Islet of Langerhans (tissue), 1 donor: ENCODE measurements at regions not wholly inside any gene's neighbourhood (a gene's known extent, or its start where the extent isn't known, plus 50 kb on each side); places are given as distances from the start of the nearest gene placed in this dataset.
"Not testable (repeated sequence)": the region's sequence is repeated elsewhere in the genome, so short reads cannot be mapped to it uniquely, and the experiment has no call there.

ENCODE experiments used
- FAIRE-seq: peaks from one replicate; lab custom pipeline; 2011; peaks lifted over from hg19 to GRCh38; lab: Jason Lieb, UNC

DNA sequence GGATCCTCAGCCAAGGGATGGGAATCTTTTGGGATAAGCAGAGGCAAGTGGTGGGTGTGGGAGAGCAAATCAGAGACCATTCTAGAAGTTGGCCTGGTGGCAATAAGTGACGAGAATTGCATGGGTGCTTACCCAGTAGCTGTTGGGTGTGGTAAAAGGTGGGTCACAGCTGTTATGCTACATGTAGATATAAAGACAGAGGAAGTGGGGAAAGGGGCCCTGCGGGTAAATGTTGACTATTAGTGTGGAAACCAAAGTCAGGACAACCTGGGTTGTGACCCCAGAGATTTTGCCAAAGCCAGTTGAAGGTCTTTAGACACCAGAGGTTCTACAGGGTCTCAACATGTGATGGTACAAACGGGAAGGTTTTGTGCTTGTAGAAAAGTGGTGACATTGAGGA is 443.6 kb upstream of the HNRNPA3 start:
- no peak for FAIRE-seq

DNA sequence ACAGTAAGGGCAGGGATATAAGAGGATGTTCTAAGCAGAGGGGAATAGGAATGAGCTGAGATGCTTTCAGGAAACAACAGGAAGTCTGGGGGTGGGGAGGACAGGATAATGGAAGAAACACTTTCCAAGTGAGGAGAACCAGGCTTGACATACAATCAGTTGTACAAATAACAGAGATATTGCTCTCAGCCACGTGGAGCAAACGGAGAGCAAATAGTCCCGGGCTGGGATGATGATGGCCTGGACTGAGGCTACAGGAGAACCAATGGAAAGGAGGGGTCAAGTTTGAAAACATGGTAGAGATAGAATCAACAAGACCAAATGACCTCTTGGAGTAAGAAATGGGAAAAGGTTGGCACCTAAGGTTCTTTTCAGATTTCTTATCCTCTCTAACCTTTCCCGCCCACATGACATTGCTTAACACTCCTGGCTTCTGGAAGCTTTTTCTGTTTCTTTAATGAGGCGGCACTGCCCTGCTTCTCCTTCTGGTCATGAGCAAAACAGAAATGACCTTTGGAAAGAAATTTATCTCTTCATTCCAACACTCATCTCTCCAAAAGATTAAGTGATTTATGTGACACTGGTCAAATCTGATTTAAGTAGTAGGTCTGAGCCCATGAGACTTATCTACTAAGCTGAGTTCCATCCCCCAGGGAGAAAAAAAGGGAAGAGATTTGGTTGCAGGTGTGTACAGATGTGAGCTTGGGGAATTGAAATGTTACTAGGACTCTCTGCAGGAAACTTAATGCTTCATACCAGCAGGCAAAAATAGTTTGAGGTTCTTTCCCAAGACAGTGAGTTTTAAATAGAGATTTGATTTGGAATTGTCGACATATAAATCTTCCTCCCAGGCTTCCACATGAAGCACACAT is 442.9 kb upstream of the HNRNPA3 start:
- no peak for FAIRE-seq

DNA sequence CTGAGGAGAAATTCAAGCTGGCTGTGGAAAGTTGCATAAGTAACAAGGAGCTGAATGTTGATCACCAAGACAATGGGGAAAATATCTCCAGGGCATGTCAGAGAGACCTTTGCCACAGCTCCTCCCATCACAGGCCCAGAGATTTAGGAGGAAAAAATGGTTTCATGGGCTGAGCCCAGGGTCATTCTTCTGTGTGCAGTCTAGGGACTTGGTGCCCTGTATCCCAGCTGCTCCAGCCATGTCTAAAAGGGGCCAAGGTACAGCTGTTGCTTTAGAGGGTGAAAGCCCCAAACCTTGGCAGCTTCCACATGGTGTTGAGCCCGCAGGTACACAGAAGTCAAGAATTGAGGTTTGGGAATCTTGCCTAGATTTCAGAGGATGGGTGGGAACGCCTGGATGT is 439.8 kb upstream of the HNRNPA3 start:
- no peak for FAIRE-seq

DNA sequence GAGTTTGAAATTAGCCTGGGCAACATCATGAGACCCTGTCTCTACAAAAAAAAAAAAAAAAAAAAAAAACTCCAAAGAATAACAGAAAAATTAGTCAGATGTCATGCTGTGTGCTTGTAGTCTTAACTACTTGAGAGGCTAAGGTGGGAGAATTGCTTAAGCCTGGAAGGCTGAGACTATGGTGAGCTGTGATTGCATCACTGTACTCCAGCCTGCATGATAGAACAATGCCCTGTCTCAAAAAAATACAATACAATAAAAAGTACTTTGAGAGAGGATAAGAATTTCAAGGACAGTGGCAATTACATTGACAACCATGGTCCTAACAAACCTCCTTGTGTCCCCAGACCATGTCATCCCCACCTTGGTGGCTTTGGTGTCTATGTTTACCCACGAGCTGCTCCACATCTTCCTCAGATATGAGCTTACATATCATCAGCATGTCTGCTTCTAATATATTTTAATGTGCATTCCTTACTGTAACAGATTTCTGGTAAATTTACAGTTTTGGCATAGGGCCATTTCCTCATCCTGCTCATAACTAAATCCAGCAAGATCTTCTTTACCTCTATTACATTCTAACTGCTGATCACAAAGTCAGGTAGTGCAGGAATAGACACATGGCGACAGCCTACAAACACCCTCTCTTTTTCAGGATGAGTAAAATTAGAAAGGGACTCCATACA is 437.7 kb upstream of the HNRNPA3 start:
- FAIRE-seq, result no peak

DNA sequence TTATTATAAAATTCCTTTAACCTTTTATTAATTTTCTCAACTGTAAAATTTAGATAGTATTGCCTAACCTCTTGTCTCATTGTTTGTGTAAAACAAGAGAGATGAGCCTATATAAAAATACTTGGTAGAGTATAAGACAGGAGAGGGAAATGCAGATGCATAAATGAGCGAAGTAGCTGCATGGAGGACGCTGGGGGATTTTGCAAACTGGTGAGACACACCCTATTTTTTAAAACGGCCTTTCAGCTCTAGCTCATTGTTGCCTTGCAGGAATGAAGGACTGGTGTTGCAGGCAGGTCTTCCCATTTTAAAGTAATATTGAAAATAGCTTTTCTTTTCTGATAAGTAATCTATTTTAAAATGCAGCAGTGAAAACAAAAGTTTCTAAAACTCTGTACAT is 435.3 kb upstream of the HNRNPA3 start:
- FAIRE-seq, result no peak

DNA sequence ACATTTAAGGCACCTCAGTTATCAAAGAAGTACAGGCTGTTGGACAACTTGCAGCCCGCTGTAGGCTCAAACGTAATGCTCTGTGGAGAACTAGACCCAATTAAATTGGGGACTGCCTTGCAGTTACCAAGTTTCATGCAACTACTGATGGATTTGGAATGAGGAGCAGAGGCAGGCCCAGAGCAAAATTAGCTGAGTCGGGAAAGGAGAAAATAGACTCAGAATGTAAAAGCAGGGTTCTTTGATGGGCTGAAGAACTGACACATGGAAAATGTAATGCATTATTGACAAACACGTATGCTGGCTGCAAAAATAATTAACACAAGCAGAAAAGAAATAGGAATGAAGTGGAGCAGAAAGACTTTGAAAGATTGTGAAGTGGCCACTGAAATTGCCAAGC is 432.7 kb upstream of the HNRNPA3 start:
- no peak for FAIRE-seq

DNA sequence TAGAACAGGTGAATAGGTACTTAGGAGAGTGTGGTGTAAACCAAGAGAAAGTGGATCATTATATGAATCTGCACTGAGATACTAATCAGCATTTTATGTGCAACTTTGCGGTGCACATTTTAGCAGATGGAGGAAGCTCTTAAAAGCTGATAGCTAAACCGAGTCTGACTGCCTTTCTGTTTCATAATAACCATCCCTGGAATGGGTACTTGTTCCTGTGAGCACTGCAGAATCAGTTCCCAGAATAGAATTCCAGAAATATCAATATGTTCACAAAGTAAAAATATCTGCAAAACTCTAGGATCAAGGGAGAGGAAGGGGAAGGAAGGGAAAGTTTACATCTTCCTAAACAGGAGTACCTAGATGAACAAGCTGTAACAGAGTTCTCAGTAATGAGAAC is 432.2 kb upstream of the HNRNPA3 start:
- FAIRE-seq, result no peak

DNA sequence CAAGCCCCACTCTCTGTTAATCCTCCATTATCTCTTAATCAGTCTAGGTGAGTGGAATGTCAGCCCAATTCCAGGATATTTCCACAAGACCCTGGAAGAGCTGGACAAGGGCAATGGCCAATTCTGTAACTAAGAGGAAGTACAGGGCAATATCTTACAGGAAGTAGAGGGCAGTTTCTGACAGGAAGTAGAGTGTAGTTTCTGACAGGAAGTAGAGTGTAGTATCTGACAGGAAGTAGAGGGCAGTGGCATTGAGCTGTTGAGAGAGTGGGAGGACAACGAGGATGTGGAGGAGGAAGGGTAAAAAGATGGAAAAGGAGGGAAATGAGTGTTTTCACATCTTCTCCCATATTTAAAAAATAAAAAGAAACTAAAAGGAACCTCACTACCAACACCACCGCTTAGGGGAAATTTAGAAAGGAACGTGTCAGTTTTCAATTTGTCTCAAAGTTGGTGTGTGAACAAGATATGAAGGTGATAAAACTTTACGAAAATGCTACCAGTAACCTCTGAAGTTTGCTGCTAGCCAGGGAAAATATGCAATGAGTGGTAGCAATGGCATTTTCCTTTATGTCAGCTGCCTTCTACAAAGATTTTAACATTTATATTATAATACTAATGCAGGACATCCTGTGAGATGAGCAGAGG is 430.9 kb upstream of the HNRNPA3 start:
- FAIRE-seq, result no peak

DNA sequence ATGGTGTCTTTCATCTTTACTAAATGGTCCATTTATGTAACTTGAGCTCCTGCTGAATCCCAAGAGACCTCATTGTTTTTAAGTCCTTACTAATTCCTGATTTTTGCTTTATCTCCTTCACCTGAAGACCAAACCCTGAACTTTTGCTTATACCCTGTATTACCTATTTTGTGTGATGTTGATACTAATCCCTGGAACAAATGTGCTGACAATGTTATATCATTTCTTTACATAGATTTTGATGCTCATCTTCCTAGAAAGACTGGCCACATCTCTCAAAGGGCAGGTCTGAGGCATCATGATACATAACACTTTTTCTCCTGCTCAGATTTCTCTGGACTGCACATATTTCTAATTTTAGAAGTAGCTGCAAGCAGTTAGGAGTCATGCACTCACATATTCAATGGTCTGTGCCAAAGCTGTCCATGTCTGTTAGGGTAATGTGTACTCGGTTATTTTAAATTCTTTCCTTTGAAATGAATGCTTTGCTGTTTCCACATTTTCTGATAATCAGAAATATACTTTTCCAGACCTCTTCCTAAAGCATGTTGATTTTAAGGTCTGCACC is 427.9 kb upstream of the HNRNPA3 start:
- no peak for FAIRE-seq

DNA sequence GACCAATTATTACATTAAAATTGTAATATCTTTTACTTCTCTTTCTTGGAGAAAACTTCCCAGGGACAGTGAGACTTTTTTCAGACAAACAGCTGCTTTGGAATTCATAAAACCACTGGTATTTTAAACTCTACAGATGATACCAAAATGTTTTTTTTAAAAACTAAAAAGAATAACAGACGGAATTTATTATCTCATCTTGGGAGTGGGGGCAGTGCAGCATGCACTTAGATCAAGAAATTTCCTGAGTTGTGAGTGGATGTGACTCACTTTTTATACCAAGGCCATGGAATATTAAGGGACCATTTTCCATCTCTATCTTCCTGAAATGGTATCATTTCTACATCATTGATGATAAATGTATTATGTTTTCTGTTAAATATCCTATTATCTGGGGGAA is 422.8 kb upstream of the HNRNPA3 start:
- no peak for FAIRE-seq

DNA sequence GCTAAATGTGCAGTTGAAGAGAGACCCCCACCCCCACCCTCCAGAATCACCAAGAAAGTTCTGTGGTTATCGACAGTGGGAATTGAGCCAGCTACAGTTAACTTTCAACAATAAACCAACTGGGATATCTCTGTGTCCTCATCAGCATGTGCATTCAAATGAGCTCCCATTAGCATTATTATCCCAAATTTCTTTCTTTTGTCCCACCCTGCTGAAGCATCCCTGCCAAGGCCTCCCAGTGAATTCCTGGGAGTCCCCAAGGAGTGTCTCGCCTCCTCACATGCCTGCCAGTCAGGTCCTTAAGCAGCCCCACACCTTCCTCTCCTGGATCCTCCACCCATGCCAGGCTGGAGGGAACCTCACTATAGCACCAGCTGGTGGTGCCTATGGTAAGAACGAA is 422.1 kb upstream of the HNRNPA3 start:
- no peak for FAIRE-seq

DNA sequence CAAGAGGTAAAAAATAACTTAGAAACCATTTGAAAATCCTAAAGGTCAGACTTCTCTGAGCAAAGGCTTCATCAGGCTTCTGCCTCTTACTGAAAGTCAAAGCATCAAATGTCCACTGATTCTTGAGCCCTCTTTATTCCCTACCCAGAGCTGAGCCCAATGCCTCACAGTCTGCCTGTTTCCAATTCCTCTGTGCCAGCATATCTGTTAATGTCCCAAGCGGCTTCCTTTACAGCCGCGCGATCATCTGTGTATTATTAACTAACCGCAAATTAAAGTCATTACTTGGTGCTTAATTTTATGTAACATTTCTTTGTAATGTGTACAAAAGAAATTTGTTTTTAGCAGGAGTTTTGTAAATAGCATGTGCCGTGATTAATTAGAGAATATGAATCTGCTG is 418.8 kb upstream of the HNRNPA3 start:
- no peak for FAIRE-seq

DNA sequence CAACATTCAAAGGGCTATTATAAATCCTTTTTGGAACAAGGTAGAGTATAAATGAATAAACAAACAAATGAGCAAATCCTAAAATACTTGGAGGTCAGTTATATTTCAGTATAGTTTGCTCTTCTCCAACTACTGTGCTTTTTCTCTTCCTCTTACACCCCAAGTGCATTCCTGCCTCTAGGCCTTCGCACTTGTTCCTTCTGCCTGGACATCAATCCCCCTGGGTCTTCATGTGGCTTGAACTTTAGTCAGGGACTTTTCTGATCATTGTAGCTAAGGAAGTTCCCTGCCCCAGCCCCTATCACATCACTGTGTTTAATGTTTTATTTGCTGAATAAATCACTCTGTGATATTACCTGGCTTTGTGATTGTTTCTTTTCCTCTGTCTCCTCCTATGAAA is 418.2 kb upstream of the HNRNPA3 start:
- no peak for FAIRE-seq

DNA sequence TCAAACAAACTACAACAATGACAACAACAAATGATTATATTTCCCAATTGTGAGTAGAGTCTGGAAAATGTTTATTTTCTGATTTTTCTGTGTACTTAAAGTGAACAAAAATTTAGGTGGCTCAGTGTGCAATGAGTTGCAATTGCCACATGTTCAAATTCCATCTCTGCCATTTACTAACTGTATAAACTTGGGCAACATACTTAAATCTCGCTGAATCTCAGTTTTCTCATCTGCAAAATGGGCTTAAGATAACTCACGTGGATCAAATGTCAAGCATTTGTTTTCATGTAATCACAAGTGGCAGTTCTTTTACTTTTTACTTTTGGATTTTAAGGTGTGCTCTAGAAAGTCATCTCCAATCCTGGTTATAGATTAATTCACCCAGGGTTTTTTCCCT is 416.8 kb upstream of the HNRNPA3 start:
- FAIRE-seq, result no peak

DNA sequence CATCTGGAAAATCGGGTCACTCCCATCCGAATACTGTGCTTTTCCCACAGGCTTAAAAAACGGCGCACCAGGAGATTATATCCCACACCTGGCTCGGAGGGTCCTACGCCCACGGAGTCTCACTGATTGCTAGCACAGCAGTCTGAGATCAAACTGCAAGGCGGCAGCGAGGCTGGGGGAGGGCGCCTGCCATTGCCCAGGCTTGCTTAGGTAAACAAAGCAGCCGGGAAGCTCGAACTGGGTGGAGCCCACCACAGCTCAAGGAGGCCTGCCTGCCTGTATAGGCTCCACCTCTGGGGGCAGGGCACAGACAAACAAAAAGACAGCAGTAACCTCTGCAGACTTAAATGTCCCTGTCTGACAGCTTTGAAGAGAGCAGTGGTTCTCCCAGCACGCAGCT is 415.9 kb upstream of the HNRNPA3 start:
- FAIRE-seq, result not testable (repeated sequence)

DNA sequence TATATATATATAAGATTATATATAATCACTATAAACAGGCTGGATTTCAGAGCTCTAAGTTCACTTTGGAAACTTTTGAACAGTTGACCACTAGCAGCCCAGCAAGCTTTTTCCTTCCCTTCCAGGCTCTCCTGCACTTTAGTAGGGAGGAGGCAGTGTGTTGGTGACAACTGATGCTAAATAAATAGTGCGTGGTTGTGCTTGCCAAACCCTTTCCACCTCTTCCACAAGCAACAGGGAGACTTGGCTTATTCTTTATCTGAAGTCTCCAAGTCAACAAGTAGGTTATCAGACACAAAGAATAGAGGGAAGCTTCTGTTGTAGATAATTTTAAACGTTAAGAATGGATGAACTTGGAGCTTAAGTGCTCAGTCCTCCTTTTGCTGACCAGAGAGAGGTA is 408.2 kb upstream of the HNRNPA3 start:
- no peak for FAIRE-seq

DNA sequence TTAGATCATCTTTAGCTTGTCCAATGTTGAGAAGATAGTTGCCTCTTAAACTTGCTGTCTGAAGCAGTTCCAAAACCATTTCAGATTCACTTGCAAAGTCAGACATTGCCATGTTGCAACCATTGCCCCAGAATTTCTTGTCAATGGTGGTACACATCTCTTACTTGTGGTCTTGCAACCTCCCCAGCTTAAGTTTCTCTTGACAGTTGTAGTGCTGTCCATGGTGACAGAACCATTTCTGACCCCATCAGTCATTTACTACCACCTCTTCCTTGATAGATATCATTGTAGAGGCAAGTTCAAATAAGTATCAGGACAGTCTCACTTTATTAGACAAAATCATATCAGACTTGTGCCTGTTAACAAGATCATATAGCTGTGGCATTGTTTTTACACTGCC is 407.2 kb upstream of the HNRNPA3 start:
- FAIRE-seq, result no peak

DNA sequence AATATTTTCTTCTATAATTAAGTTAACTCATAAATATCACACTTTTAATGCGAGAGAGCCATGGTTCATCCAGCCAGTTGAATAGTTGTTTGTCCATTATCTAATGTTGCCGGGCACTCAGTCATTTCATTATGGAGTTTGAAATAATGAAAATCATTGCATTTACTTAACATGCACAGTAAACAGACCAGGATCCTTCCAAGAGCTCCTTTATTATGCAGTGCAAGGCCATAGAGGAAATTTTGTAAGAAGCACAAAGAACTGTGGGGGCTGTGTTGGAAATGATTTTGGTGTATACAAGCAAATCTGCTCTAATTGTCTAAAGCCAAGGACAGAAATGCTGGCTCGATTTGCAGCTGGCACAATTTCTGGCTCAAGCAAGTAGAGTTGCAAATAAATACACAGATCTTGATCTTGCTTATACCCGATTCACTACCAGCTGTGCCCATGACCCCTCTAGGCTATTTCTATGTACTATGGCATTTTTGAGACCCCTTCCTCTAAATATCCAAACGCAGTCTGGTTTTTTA is 400.3 kb upstream of the HNRNPA3 start:
- FAIRE-seq, result peak; percentile 13

DNA sequence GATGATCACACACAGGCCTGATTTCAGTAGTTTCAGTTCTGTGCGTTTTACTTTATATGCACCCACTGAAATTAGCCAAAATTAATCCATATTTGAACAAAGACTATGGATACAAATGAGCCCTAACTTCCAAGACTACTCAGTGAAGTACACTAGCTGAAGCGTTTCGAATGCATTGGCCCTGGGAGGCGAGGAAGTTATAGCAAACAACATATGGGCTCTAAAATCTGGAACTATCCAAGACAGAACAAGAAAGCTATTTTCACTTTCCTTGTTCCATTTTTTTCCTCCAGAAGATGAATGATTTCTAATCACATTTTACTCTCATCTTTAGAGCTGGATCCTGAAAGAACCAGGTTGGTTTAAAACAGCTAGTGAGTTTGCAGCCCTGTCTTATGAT is 399.4 kb upstream of the HNRNPA3 start:
- no peak for FAIRE-seq

DNA sequence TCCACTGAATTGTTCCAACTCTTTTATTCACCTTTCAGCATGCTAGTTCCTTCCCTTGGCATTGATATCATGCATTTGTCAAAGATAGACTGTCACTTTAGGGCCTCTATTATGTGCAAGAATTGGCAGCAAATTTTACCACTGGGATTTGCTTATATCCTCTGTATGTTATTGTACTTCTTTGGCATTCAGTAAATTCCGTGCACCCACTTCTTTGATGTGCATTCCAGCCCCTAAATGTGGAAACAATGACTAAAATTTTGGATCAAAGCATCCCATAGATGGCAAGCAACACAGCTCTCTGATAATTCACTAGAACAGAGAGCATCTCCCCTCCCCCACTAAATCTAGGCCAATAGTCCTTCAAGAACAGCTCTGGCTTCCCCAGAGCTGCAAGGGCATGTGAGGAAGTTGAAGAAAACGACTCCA is 399.0 kb upstream of the HNRNPA3 start:
- no peak for FAIRE-seq

DNA sequence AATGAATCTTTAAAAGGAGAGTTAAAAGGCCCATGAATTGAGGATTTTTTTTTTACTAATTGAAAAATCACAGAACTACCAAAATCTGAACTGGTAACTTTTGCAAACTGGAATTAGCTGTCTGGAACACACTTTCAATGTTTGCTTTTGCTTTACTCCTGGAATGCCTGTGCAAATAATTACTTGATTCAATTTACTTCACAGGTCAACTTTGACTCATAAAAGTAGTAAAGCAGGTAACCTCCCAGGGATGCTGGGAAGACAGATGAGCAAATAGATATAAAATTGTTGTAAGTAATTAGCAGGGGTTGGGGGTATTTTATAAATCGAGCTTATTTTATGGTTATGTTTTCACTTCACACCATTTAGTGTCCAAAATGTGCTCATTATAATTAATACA is 398.3 kb upstream of the HNRNPA3 start:
- no peak for FAIRE-seq

DNA sequence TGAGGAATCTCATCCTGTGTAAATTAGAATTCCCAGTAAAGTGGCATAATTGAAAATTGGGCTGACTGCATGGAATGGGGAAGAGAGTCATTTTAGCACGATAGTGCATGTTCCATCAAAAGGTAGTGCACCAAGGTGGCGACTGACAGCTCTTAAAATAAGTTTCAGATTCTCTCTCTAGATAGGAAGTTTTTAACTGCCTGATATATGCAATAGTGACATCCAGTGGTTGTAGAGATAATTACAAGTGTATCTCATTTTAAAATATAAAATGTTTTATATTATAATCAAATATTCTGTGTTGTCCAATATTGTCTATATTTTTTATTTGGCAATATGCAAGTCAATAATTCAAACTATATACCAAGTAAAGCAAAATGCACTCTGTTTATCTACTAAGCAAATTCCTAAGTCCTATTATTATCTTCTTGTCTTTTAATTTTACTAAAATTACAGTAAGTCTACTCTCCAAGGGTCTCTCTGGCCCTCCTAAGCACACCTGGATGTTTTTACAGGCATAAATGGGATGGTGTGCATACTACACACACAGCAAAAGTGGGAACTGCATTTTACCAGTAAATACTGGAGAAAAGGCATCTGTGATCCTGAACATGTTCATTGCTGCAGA is 397.7 kb upstream of the HNRNPA3 start:
- FAIRE-seq, result peak; percentile 90
